HTR-8/SVneo (cell line): ENCODE measurements at regions not wholly inside any gene's neighbourhood (a gene's known extent, or its start where the extent isn't known, plus 50 kb on each side); places are given as distances from the start of the nearest gene placed in this dataset.
"Not testable (repeated sequence)": the region's sequence is repeated elsewhere in the genome, so short reads cannot be mapped to it uniquely, and the experiment has no call there.

ENCODE experiments used
- DNase-seq: peaks from one replicate; pipeline ENCODE4 v3.0.0; 2011; ENCODE audit warnings: low spot score, mixed read lengths; ENCODE audit not compliant: insufficient read length
- FAIRE-seq: peaks from 2 replicates; lab custom pipeline; 2011; peaks lifted over from hg19 to GRCh38; lab: Jason Lieb, UNC

GRCh38 chr10:34058845-34059614, 724.6 kb upstream of the NRP1 start:
- FAIRE-seq = no peak
- no peak for DNase-seq

GRCh38 chr10:34055410-34055985, 721.0 kb upstream of the NRP1 start:
- FAIRE-seq, DNase-seq: not testable (repeated sequence)

- peak; percentile 98 for FAIRE-seq
- DNase-seq = peak; percentile 75
Measured at GRCh38 chr10:34049887-34050286, 715.4 kb upstream of the NRP1 start.

GRCh38 chr10:34049469-34049868, 715.0 kb upstream of the NRP1 start:
- FAIRE-seq = no peak

GRCh38 chr10:34047389-34047788, 712.9 kb upstream of the NRP1 start:
- FAIRE-seq = no peak
- no peak for DNase-seq

More at GRCh38 chr10:34049469-34049868, 715.0 kb upstream of the NRP1 start:
- DNase-seq = peak; percentile 28

GRCh38 chr10:34046506-34047034, 712.1 kb upstream of the NRP1 start:
- FAIRE-seq (peak; percentile 58), DNase-seq (no peak)

- DNase-seq = peak; percentile 22
- peak; percentile 82 for FAIRE-seq
Measured at GRCh38 chr10:34045571-34046190, 711.2 kb upstream of the NRP1 start.

GRCh38 chr10:34041871-34042270, 707.4 kb upstream of the NRP1 start:
- FAIRE-seq = no peak
- DNase-seq = no peak

- DNase-seq (no peak), FAIRE-seq (no peak)
Measured at GRCh38 chr10:34037499-34037898, 703.0 kb upstream of the NRP1 start.

- not testable (repeated sequence) for FAIRE-seq
Measured at GRCh38 chr10:34035241-34035790, 700.8 kb upstream of the NRP1 start.

GRCh38 chr10:34033078-34033477, 698.6 kb upstream of the NRP1 start:
- FAIRE-seq (no peak), DNase-seq (no peak)

More at GRCh38 chr10:34035241-34035790, 700.8 kb upstream of the NRP1 start:
- DNase-seq = not testable (repeated sequence)

GRCh38 chr10:34032564-34032963, 698.1 kb upstream of the NRP1 start:
- no peak for FAIRE-seq
- DNase-seq = no peak

GRCh38 chr10:34031400-34031799, 696.9 kb upstream of the NRP1 start:
- DNase-seq = no peak
- no peak for FAIRE-seq

- FAIRE-seq = peak; percentile 68
Measured at GRCh38 chr10:34029455-34029854, 695.0 kb upstream of the NRP1 start.

GRCh38 chr10:34028936-34029335, 694.5 kb upstream of the NRP1 start:
- no peak for DNase-seq

More at GRCh38 chr10:34029455-34029854, 695.0 kb upstream of the NRP1 start:
- no peak for DNase-seq

GRCh38 chr10:34024693-34025425, 690.4 kb upstream of the NRP1 start:
- FAIRE-seq = peak; percentile 69
- DNase-seq = no peak

More at GRCh38 chr10:34028936-34029335, 694.5 kb upstream of the NRP1 start:
- FAIRE-seq = peak; percentile 13

GRCh38 chr10:34024282-34024681, 689.8 kb upstream of the NRP1 start:
- FAIRE-seq = no peak
- DNase-seq = no peak

GRCh38 chr10:34022195-34022594, 687.7 kb upstream of the NRP1 start:
- DNase-seq (no peak), FAIRE-seq (no peak)

GRCh38 chr10:34018784-34019183, 684.3 kb upstream of the NRP1 start:
- no peak for DNase-seq

GRCh38 chr10:34018129-34018528, 683.7 kb upstream of the NRP1 start:
- FAIRE-seq (no peak), DNase-seq (no peak)

More at GRCh38 chr10:34018784-34019183, 684.3 kb upstream of the NRP1 start:
- FAIRE-seq = peak; percentile 84
